ENCODE measurements at regions not wholly inside any gene's neighbourhood (a gene's known extent, or its start where the extent isn't known, plus 50 kb on each side); places are given as distances from the start of the nearest gene placed in this dataset.

- no peaks in the 10 kb centered on the region for H3K36me3 Mint-ChIP-seq (ENCODE audit: low read depth)
- no peaks in the 10 kb centered on the region for H3K9me3 Mint-ChIP-seq
- H3K27ac Mint-ChIP-seq, result no peak overlapping the region
Measured at GRCh38 chr2:147330925-147331324, 513.9 kb upstream of the ACVR2A start.

GRCh38 chr2:147327613-147328012, 517.2 kb upstream of the ACVR2A start:
- ATAC-seq (ENCODE audit: low read depth) (no peak), DNase-seq (no peak)
- H3K27ac Mint-ChIP-seq, result no peak overlapping the region
- ChIA-PET POLR2A (no interaction called here), CTCF (no interaction called here)
- TF ChIP-seq CTCF (IDR thresholded peaks at IDR 0.05), result no peak
- intact Hi-C loops (cut with micrococcal nuclease), result no loop called here
- peaks cover 4% of the 10 kb centered on the region for H3K4me1 Mint-ChIP-seq
- H3K4me3 Mint-ChIP-seq, result peak overlapping the region; percentile 24
- no peaks in the 10 kb centered on the region for H3K9me3 Mint-ChIP-seq
- H3K27me3 Mint-ChIP-seq, result no peaks in the 10 kb centered on the region
- no peaks in the 10 kb centered on the region for H3K36me3 Mint-ChIP-seq (ENCODE audit: low read depth)

More at GRCh38 chr2:147330925-147331324, 513.9 kb upstream of the ACVR2A start:
- intact Hi-C loops (cut with micrococcal nuclease), result no loop called here
- DNase-seq, result no peak
- CTCF ChIA-PET, result no interaction called here
- Mint-ChIP-seq H3K4me3 (no peak overlapping the region), H3K4me1 (peaks cover 4% of the 10 kb centered on the region), H3K27me3 (no peaks in the 10 kb centered on the region)
- ATAC-seq (ENCODE audit: low read depth), result no peak
- POLR2A ChIA-PET, result no interaction called here
- TF ChIP-seq CTCF (IDR thresholded peaks at IDR 0.05), result no peak

- Mint-ChIP-seq H3K36me3 (ENCODE audit: low read depth) (no peaks in the 10 kb centered on the region), H3K4me1 (peaks cover 4% of the 10 kb centered on the region), H3K9me3 (peaks cover 5% of the 10 kb centered on the region), H3K4me3 (no peak overlapping the region), H3K27ac (no peak overlapping the region), H3K27me3 (no peaks in the 10 kb centered on the region)
- TF ChIP-seq CTCF (IDR thresholded peaks at IDR 0.05), result no peak
- DNase-seq, result no peak
- intact Hi-C loops (cut with micrococcal nuclease), result no loop called here
- ATAC-seq (ENCODE audit: low read depth), result no peak
- POLR2A ChIA-PET, result no interaction called here
- CTCF ChIA-PET, result no interaction called here
Measured at GRCh38 chr2:147325990-147326389, 518.8 kb upstream of the ACVR2A start.

GRCh38 chr2:147320146-147320545, 524.7 kb upstream of the ACVR2A start:
- H3K36me3 Mint-ChIP-seq (ENCODE audit: low read depth), result no peaks in the 10 kb centered on the region
- no peak overlapping the region for H3K4me3 Mint-ChIP-seq
- H3K4me1 Mint-ChIP-seq, result no peaks in the 10 kb centered on the region
- ChIA-PET CTCF (no interaction called here), POLR2A (no interaction called here)
- peaks cover 14% of the 10 kb centered on the region for H3K9me3 Mint-ChIP-seq
- TF ChIP-seq CTCF (IDR thresholded peaks at IDR 0.05), result no peak
- H3K27ac Mint-ChIP-seq, result no peak overlapping the region
- intact Hi-C loops (cut with micrococcal nuclease), result no loop called here
- no peaks in the 10 kb centered on the region for H3K27me3 Mint-ChIP-seq
- no peak for ATAC-seq (ENCODE audit: low read depth)
- no peak for DNase-seq

- intact Hi-C loops (cut with micrococcal nuclease), result no loop called here
- ATAC-seq (ENCODE audit: low read depth) (no peak), DNase-seq (no peak)
- no peaks in the 10 kb centered on the region for H3K9me3 Mint-ChIP-seq
- H3K4me3 Mint-ChIP-seq, result no peak overlapping the region
- no peaks in the 10 kb centered on the region for H3K27me3 Mint-ChIP-seq
- no peaks in the 10 kb centered on the region for H3K4me1 Mint-ChIP-seq
- ChIA-PET POLR2A (no interaction called here), CTCF (no interaction called here)
- no peak overlapping the region for H3K27ac Mint-ChIP-seq
- no peak for TF ChIP-seq CTCF (IDR thresholded peaks at IDR 0.05)
- H3K36me3 Mint-ChIP-seq (ENCODE audit: low read depth), result no peaks in the 10 kb centered on the region
Measured at GRCh38 chr2:147311058-147311430, 533.8 kb upstream of the ACVR2A start.
